Memory B cell (primary cell): ENCODE measurements at regions not wholly inside any gene's neighbourhood (a gene's known extent, or its start where the extent isn't known, plus 50 kb on each side); places are given as distances from the start of the nearest gene placed in this dataset.

ENCODE experiments used
- ATAC-seq: fragments of 150-1000 bp; cut with Tn5 transposase; 2 replicates; pipeline ENCODE4 v1.10.0; 2021; ENCODE audit warnings: low read depth, mild to moderate bottlenecking, moderate library complexity
- DNase-seq, 2 donors: peaks; one replicate each; pipeline ENCODE4 v3.0.0; 2022; ENCODE audit warnings: low spot score in 2 of 2
- H3K27ac Mint-ChIP-seq: one replicate; pipeline ENCODE4 v1.8.0; 2022; ENCODE audit warnings: mild to moderate bottlenecking, moderate library complexity, mixed read lengths
- H3K27me3 Mint-ChIP-seq: one replicate; pipeline ENCODE4 v1.8.0; 2022; ENCODE audit warnings: mixed read lengths
- H3K36me3 Mint-ChIP-seq: one replicate; pipeline ENCODE4 v1.8.0; 2022; ENCODE audit warnings: mild to moderate bottlenecking, mixed read lengths
- H3K4me1 Mint-ChIP-seq: one replicate; pipeline ENCODE4 v1.8.0; 2022; ENCODE audit warnings: mixed read lengths
- H3K4me3 Mint-ChIP-seq: one replicate; pipeline ENCODE4 v1.8.0; 2022; ENCODE audit warnings: mild to moderate bottlenecking, moderate library complexity, mixed read lengths
- H3K9me3 Mint-ChIP-seq: one replicate; pipeline ENCODE4 v1.8.0; 2022; ENCODE audit warnings: mixed read lengths

GRCh38 chr7:8975681-8976080 lies 542.3 kb downstream of the NXPH1 start:
- Mint-ChIP-seq H3K4me3 (no peak overlapping the region), H3K27me3 (no peaks in the 10 kb centered on the region), H3K4me1 (no peaks in the 10 kb centered on the region), H3K36me3 (no peaks in the 10 kb centered on the region), H3K27ac (no peak overlapping the region), H3K9me3 (no peaks in the 10 kb centered on the region)
- ATAC-seq: no peak
- DNase-seq: no peak

- no peaks in the 10 kb centered on the region for H3K36me3 Mint-ChIP-seq
- no peak overlapping the region for H3K27ac Mint-ChIP-seq
- no peak overlapping the region for H3K4me3 Mint-ChIP-seq
- ATAC-seq: no peak
- H3K9me3 Mint-ChIP-seq: peaks cover 4% of the 10 kb centered on the region
- H3K4me1 Mint-ChIP-seq: no peaks in the 10 kb centered on the region
- H3K27me3 Mint-ChIP-seq: no peaks in the 10 kb centered on the region
- no peak for DNase-seq
Observed at GRCh38 chr7:8982338-8982992, 549.1 kb downstream of the NXPH1 start.

- peaks cover 4% of the 10 kb centered on the region for H3K9me3 Mint-ChIP-seq
- no peaks in the 10 kb centered on the region for H3K4me1 Mint-ChIP-seq
- H3K27me3 Mint-ChIP-seq: no peaks in the 10 kb centered on the region
- DNase-seq (no peak), ATAC-seq (no peak)
- H3K27ac Mint-ChIP-seq: no peak overlapping the region
- no peaks in the 10 kb centered on the region for H3K36me3 Mint-ChIP-seq
- no peak overlapping the region for H3K4me3 Mint-ChIP-seq
Observed at GRCh38 chr7:8985255-8985654, 551.8 kb downstream of the NXPH1 start.

- Mint-ChIP-seq H3K4me1 (no peaks in the 10 kb centered on the region), H3K9me3 (peaks cover 3% of the 10 kb centered on the region), H3K4me3 (no peak overlapping the region), H3K36me3 (no peaks in the 10 kb centered on the region), H3K27me3 (no peaks in the 10 kb centered on the region), H3K27ac (no peak overlapping the region)
- ATAC-seq (no peak), DNase-seq (no peak)
Observed at GRCh38 chr7:8988267-8988666, 554.9 kb downstream of the NXPH1 start.

GRCh38 chr7:8991159-8991558 lies 557.8 kb downstream of the NXPH1 start:
- Mint-ChIP-seq H3K4me1 (no peaks in the 10 kb centered on the region), H3K4me3 (no peak overlapping the region), H3K27ac (no peak overlapping the region), H3K27me3 (no peaks in the 10 kb centered on the region), H3K36me3 (no peaks in the 10 kb centered on the region), H3K9me3 (peaks cover 5% of the 10 kb centered on the region)
- ATAC-seq (no peak), DNase-seq (no peak)

- peaks cover 5% of the 10 kb centered on the region for H3K9me3 Mint-ChIP-seq
- H3K4me1 Mint-ChIP-seq: no peaks in the 10 kb centered on the region
- no peak for DNase-seq
- ATAC-seq: no peak
- H3K36me3 Mint-ChIP-seq: no peaks in the 10 kb centered on the region
- H3K27ac Mint-ChIP-seq: no peak overlapping the region
- no peaks in the 10 kb centered on the region for H3K27me3 Mint-ChIP-seq
- H3K4me3 Mint-ChIP-seq: no peak overlapping the region
Observed at GRCh38 chr7:8998762-8999161, 565.4 kb downstream of the NXPH1 start.

- no peak overlapping the region for H3K4me3 Mint-ChIP-seq
- H3K27me3 Mint-ChIP-seq: no peaks in the 10 kb centered on the region
- no peak overlapping the region for H3K27ac Mint-ChIP-seq
- H3K36me3 Mint-ChIP-seq: no peaks in the 10 kb centered on the region
- ATAC-seq (no peak), DNase-seq (no peak)
- H3K9me3 Mint-ChIP-seq: peaks cover 8% of the 10 kb centered on the region
- no peaks in the 10 kb centered on the region for H3K4me1 Mint-ChIP-seq
Observed at GRCh38 chr7:9013940-9014339, 580.5 kb downstream of the NXPH1 start.

GRCh38 chr7:9017286-9017685 lies 583.9 kb downstream of the NXPH1 start:
- DNase-seq: no peak
- no peaks in the 10 kb centered on the region for H3K4me1 Mint-ChIP-seq

GRCh38 chr7:9022456-9022855 lies 589.0 kb downstream of the NXPH1 start:
- Mint-ChIP-seq H3K27me3 (no peaks in the 10 kb centered on the region), H3K4me1 (no peaks in the 10 kb centered on the region), H3K36me3 (no peaks in the 10 kb centered on the region), H3K9me3 (peaks cover 1% of the 10 kb centered on the region), H3K27ac (no peak overlapping the region), H3K4me3 (no peak overlapping the region)
- ATAC-seq (no peak), DNase-seq (no peak)

More at GRCh38 chr7:9017286-9017685, 583.9 kb downstream of the NXPH1 start:
- H3K4me3 Mint-ChIP-seq: no peak overlapping the region
- no peak overlapping the region for H3K27ac Mint-ChIP-seq
- no peaks in the 10 kb centered on the region for H3K27me3 Mint-ChIP-seq
- H3K36me3 Mint-ChIP-seq: no peaks in the 10 kb centered on the region
- H3K9me3 Mint-ChIP-seq: peaks cover 1% of the 10 kb centered on the region
- ATAC-seq: no peak

GRCh38 chr7:9023675-9024294 lies 590.4 kb downstream of the NXPH1 start:
- Mint-ChIP-seq H3K27me3 (no peaks in the 10 kb centered on the region), H3K36me3 (no peaks in the 10 kb centered on the region), H3K9me3 (peaks cover 3% of the 10 kb centered on the region), H3K4me1 (no peaks in the 10 kb centered on the region), H3K4me3 (no peak overlapping the region), H3K27ac (no peak overlapping the region)
- DNase-seq (no peak), ATAC-seq (no peak)

- no peak overlapping the region for H3K4me3 Mint-ChIP-seq
- no peaks in the 10 kb centered on the region for H3K27me3 Mint-ChIP-seq
- H3K36me3 Mint-ChIP-seq: no peaks in the 10 kb centered on the region
- DNase-seq (no peak), ATAC-seq (no peak)
- no peak overlapping the region for H3K27ac Mint-ChIP-seq
- H3K9me3 Mint-ChIP-seq: peaks cover 4% of the 10 kb centered on the region
- H3K4me1 Mint-ChIP-seq: no peaks in the 10 kb centered on the region
Observed at GRCh38 chr7:9026121-9026520, 592.7 kb downstream of the NXPH1 start.

GRCh38 chr7:9028012-9028411 lies 594.6 kb downstream of the NXPH1 start:
- Mint-ChIP-seq H3K4me1 (no peaks in the 10 kb centered on the region), H3K9me3 (peaks cover 4% of the 10 kb centered on the region), H3K27me3 (no peaks in the 10 kb centered on the region), H3K4me3 (no peak overlapping the region), H3K27ac (no peak overlapping the region), H3K36me3 (no peaks in the 10 kb centered on the region)
- ATAC-seq (no peak), DNase-seq (no peak)

- Mint-ChIP-seq H3K4me1 (no peaks in the 10 kb centered on the region), H3K4me3 (no peak overlapping the region), H3K27me3 (no peaks in the 10 kb centered on the region), H3K9me3 (peaks cover 4% of the 10 kb centered on the region), H3K27ac (no peak overlapping the region), H3K36me3 (no peaks in the 10 kb centered on the region)
- no peak for DNase-seq
- ATAC-seq: no peak
Observed at GRCh38 chr7:9029681-9030530, 596.5 kb downstream of the NXPH1 start.

- no peak overlapping the region for H3K27ac Mint-ChIP-seq
- ATAC-seq (no peak), DNase-seq (no peak)
- no peaks in the 10 kb centered on the region for H3K4me1 Mint-ChIP-seq
- H3K27me3 Mint-ChIP-seq: no peaks in the 10 kb centered on the region
- H3K36me3 Mint-ChIP-seq: no peaks in the 10 kb centered on the region
- no peak overlapping the region for H3K4me3 Mint-ChIP-seq
- H3K9me3 Mint-ChIP-seq: peaks cover 4% of the 10 kb centered on the region
Observed at GRCh38 chr7:9030976-9031375, 597.6 kb downstream of the NXPH1 start.
